ENCODE measurements at regions not wholly inside any gene's neighbourhood (a gene's known extent, or its start where the extent isn't known, plus 50 kb on each side); places are given as distances from the start of the nearest gene placed in this dataset.

GRCh38 chr1:58887059-58887458 is 103.2 kb upstream of the JUN start:
- Mint-ChIP-seq H3K4me1 (ENCODE audit: low read depth, unreplicated experiment) (peaks cover 68% of the 10 kb centered on the region), H3K27ac (ENCODE audit: unreplicated experiment) (no peak overlapping the region), H3K27me3 (ENCODE audit: unreplicated experiment) (no peaks in the 10 kb centered on the region), H3K36me3 (ENCODE audit: insufficient read depth, unreplicated experiment) (peaks cover 17% of the 10 kb centered on the region), H3K4me3 (ENCODE audit: low read depth, unreplicated experiment) (no peak overlapping the region), H3K9me3 (ENCODE audit: low read depth, unreplicated experiment) (no peaks in the 10 kb centered on the region)
- no peak for DNase-seq
- BruUV-seq (replicated peaks): no TSS peak
- no peak for TF ChIP-seq CTCF (IDR thresholded peaks at IDR 0.05; ENCODE audit: unreplicated experiment)
- intact Hi-C loops (cut with micrococcal nuclease; ENCODE audit: unreplicated experiment): no loop called here
- CTCF ChIA-PET: no interaction called here

GRCh38 chr1:58888833-58889232 is 105.0 kb upstream of the JUN start:
- CTCF ChIA-PET: no interaction called here
- no peak for DNase-seq
- intact Hi-C loops (cut with micrococcal nuclease; ENCODE audit: unreplicated experiment): no loop called here
- Mint-ChIP-seq H3K36me3 (ENCODE audit: insufficient read depth, unreplicated experiment) (peaks cover 3% of the 10 kb centered on the region), H3K9me3 (ENCODE audit: low read depth, unreplicated experiment) (no peaks in the 10 kb centered on the region), H3K27me3 (ENCODE audit: unreplicated experiment) (no peaks in the 10 kb centered on the region), H3K4me3 (ENCODE audit: low read depth, unreplicated experiment) (no peak overlapping the region), H3K27ac (ENCODE audit: unreplicated experiment) (no peak overlapping the region), H3K4me1 (ENCODE audit: low read depth, unreplicated experiment) (peaks cover 69% of the 10 kb centered on the region)
- TF ChIP-seq CTCF (IDR thresholded peaks at IDR 0.05; ENCODE audit: unreplicated experiment): no peak
- BruUV-seq (replicated peaks): no TSS peak

- CTCF ChIA-PET: interaction anchor here (0.9 kb wide), 1 partner anchor 105 kb away, joined by 3 read pairs; no protein-coding TSS in a partner anchor
- Mint-ChIP-seq H3K36me3 (ENCODE audit: insufficient read depth, unreplicated experiment) (no peaks in the 10 kb centered on the region), H3K9me3 (ENCODE audit: low read depth, unreplicated experiment) (no peaks in the 10 kb centered on the region), H3K4me1 (ENCODE audit: low read depth, unreplicated experiment) (peaks cover 66% of the 10 kb centered on the region), H3K4me3 (ENCODE audit: low read depth, unreplicated experiment) (no peak overlapping the region), H3K27me3 (ENCODE audit: unreplicated experiment) (no peaks in the 10 kb centered on the region), H3K27ac (ENCODE audit: unreplicated experiment) (no peak overlapping the region)
- no peak for DNase-seq
- no TSS peak for BruUV-seq (replicated peaks)
- TF ChIP-seq CTCF (IDR thresholded peaks at IDR 0.05; ENCODE audit: unreplicated experiment): no peak
- intact Hi-C loops (cut with micrococcal nuclease; ENCODE audit: unreplicated experiment): no loop called here
Measured at GRCh38 chr1:58890113-58890512, 106.3 kb upstream of the JUN start.

- Mint-ChIP-seq H3K27ac (ENCODE audit: unreplicated experiment) (no peak overlapping the region), H3K27me3 (ENCODE audit: unreplicated experiment) (no peaks in the 10 kb centered on the region), H3K9me3 (ENCODE audit: low read depth, unreplicated experiment) (no peaks in the 10 kb centered on the region), H3K36me3 (ENCODE audit: insufficient read depth, unreplicated experiment) (no peaks in the 10 kb centered on the region), H3K4me1 (ENCODE audit: low read depth, unreplicated experiment) (peaks cover 66% of the 10 kb centered on the region), H3K4me3 (ENCODE audit: low read depth, unreplicated experiment) (no peak overlapping the region)
- CTCF ChIA-PET: interaction anchor here (0.9 kb wide), 1 partner anchor 106 kb away, joined by 3 read pairs; no protein-coding TSS in a partner anchor
- intact Hi-C loops (cut with micrococcal nuclease; ENCODE audit: unreplicated experiment): no loop called here
- TF ChIP-seq CTCF (IDR thresholded peaks at IDR 0.05; ENCODE audit: unreplicated experiment): no peak
- no peak for DNase-seq
- BruUV-seq (replicated peaks): no TSS peak
Measured at GRCh38 chr1:58890609-58891008, 106.8 kb upstream of the JUN start.

Measured in Calu3 (cell line).